Activated CD8-positive, alpha-beta memory T cell treated with anti-CD3 and anti-CD28 coated beads for 36 hours (primary cell): ENCODE measurements at regions not wholly inside any gene's neighbourhood (a gene's known extent, or its start where the extent isn't known, plus 50 kb on each side); places are given as distances from the start of the nearest gene placed in this dataset.

Source experiments
- CTCF ChIA-PET: fragments of 350-600 bp; sonication (Branson Sonifier 250); formaldehyde crosslinking; loops from one replicate; lab custom pipeline; 2021; ENCODE audit warnings: antibody characterized with exemption; lab: Charles Lee
- POLR2A ChIA-PET: fragments of 350-600 bp; sonication (Branson Sonifier 250); formaldehyde crosslinking; loops from one replicate; lab custom pipeline; 2021; ENCODE audit warnings: antibody characterized with exemption; lab: Charles Lee

DNA sequence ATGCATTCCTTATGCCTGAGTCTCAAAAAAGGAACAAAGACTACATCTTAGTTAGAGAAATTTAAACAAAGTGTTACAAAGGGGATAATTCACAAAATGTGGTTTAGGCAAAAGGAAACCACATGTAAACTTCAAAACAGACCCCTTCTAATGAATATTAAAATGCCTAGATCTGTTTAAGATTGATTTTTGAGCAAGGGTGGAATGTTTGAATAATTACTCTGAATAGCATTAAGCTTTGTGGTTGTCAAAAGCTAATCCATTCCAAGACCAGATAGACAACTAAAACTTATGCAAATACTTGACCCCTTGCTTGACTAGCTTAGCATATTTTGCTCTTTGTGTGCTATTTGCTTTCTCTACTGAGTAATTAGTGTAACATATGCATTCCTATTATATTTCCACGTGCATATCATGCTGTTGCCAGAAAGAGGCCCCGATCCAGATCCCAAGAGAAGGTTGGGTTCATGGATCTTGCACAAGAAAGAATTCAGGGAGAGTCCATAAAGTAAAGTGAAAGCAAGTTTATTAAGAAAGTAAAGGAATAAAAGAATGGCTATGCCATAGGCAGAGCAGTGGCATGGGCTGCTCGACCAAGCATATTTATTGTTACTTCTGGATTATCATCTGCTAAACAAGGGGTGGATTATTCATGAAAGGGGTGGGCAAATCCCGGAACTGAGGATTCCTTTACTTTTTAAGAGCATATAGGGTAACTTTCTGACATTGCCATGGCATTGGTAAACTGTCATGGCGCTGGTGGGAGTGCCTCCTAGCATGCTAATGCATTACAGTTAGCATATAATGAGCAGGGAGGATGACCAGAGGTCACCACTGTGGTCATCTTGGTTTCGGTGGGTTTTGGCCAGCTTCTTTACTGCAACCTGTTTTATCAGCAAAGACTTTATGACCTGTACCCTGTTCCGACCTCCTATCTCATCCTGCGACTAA, 1193.4 kb upstream of the EYS start:
- CTCF ChIA-PET, result no interaction called here
- POLR2A ChIA-PET, result no interaction called here

DNA sequence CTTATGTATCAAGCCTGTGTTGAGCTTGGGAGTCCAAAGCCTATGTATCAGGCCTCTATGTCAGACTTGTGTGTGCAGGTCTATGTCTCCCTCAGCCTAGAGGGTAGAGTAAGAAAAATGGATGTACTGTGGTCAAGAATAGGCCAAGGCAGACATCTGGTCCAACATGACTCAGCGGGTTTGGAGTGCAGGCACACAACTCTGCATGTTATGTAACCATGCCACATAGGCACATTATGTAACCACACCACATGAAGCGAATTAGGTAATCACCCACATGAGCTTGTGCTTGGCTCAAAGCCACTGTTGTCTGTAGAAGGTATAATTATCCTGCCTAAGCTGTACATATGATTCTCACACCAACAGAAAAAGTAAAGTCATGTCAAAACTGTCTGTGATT, 1190.5 kb upstream of the EYS start:
- CTCF ChIA-PET, result no interaction called here
- POLR2A ChIA-PET, result no interaction called here

DNA sequence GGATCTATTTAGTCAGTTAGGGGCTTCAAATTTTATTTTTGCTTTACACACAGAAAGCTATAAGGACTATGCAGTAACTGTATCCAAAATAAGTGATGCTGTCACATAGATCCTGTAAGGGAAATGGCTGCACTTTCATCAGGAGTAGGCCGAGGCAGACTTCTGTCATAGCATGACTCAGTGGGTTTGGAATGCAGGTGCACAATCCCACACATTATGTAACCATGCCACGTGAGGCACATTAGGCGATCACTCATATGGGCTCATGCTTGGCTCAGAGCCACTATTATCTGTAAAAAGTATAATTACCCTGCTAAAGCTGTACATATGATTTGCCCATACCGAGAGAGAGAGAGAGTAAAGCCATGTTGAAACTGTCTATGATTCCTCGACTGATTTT, 1189.4 kb upstream of the EYS start:
- CTCF ChIA-PET, result no interaction called here
- POLR2A ChIA-PET, result no interaction called here

DNA sequence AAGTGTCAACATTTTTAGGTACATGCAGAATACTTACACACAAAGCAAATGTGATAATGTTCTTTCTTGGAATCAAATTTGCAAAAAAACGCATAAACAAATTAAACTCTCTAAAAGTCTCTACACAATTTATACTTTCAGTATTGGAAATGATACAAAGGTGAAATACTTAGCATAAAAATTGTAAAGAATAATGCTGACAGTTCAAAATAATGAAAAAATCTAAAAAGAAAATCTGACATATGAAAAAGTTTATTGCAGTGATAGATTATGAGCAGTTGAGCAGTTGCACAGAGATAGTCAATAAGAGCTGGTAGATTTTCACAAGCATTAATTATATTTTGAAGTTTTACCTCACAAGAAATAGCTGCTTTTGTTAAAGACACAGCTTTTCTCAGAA, 1176.4 kb upstream of the EYS start:
- ChIA-PET POLR2A (no interaction called here), CTCF (no interaction called here)

DNA sequence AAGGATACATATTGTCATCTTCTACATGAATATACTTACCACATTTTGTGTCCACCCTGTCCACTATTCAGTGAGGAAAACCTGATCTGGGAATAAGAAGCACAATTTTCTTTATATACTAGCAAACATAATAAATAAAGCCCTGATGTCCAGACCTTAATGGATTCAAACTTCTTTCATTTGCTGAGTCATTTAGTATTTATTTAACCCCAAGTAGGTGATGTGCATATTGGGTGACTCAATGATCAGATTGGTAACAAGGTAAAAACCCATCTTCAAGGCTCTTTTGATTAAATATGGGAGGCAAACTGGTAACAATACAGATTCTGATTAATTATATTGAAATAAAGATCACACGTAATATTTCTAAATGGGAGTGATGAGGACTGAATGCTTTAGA, 1159.8 kb upstream of the EYS start:
- ChIA-PET POLR2A (no interaction called here), CTCF (no interaction called here)

DNA sequence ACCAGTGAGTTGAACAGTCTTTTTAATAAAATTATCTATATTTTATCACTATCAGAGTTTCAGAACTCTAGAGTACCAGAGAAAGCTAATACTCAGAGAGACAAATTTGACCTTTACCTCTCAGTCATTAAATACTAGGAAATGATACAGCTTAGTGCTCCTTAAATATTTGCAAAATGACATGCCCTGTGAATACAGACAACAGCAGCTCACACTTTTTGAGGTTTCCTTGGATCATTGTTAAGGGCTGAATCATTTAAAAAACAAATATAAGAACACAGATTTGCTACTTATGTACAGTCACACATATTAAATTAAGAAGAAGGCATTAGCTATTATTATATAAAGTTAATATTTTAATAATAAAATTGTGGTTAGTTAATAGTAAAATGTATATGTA, 1158.7 kb upstream of the EYS start:
- ChIA-PET POLR2A (no interaction called here), CTCF (no interaction called here)

DNA sequence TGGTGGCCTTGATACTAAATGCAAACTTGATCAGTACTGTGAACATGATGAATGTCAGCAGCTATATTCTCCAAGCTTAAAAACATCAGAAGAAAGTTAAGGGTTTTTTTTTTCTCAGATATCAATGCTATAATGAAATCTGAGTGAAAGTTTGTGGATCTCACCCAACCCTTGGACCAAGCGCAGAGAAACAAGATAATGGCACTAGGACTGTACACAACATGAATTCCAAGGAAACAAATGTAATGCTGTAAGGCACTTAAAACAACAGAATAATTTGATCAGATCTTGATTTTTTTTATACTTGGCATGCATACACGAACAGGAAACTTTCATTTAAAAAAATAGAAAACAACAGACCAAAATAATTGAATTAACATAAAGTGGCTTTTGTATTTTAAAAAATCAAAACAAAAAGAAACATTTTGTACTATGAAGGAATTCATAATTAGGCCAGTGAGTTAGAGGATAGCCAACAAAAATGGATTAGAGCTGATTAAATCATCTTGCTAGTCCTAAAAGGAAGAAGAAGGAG, 1154.0 kb upstream of the EYS start:
- POLR2A ChIA-PET, result no interaction called here
- CTCF ChIA-PET, result no interaction called here

DNA sequence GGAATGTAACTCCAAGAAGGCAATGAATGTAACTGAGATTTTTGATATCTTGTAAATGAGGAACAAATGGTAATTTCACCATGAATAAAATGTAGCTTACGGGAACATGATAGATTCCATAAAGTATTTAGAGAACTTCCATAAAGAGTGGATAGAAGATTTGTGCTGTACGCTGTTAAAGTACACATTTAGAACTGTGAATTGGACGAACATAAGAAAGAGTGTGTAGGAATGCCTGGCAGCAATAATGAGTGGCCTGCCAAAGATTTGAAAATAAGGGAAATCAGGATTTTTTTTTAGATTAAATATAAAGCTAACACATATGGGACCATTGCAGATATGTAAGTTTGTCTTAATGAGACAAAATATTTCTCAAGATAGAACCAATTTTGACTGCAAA, 1153.3 kb upstream of the EYS start:
- ChIA-PET CTCF (no interaction called here), POLR2A (no interaction called here)

DNA sequence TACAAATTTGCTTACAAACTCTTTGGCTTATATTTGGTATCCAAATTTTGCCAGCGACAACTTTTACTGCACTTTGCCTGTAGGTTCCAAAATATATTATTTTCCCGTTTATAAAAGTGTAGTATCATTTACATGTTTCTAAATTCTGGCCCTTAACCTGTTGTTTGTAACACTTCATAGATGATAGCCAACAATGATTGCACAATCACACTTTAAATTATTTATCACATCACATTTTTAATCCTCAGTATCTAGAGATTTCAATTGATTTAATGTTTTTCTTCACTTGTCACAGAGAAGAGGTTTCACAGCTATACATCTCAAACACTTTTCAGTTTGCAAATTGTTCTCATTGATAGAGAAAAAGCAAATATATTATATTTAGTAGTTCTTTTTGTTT, 1151.2 kb upstream of the EYS start:
- CTCF ChIA-PET, result no interaction called here
- POLR2A ChIA-PET, result no interaction called here

DNA sequence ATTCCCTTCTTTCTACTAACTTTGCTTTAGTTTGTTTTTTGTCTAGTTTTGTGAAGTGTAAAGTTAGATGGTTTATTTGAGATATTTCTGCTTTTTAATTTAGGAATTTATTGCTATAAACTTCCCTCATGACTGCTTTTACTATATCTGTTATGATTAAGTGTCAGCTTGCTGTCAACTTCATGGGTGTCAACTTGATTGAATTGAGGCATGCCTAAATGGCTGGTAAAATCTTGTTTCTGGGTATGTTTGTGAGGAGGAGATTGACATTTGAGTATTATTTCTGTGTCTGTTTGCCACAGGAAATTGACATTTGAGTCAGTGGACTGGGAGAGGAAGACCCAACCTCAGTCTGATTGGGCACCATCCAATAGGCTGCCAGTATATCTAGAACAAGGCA, 1147.0 kb upstream of the EYS start:
- CTCF ChIA-PET, result no interaction called here

DNA sequence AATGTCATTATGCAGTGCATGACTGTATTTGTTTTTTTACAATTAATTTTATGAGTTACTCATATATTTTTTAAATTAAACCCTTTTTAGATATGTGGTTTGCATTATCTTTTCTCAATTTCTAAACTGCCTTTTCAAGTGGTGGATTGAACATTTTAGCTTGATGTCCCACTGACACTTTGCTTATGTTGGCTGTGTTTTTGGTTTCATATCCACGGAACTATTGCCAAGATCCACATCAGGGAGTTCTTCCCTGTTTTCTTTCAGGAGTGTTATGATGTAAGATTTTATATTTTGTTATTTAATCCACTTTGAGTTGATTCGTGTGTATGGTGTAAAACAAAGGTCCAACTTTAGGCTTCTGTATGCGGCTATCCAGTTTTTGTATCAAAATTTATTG, 1144.9 kb upstream of the EYS start:
- POLR2A ChIA-PET, result no interaction called here
- CTCF ChIA-PET, result no interaction called here

More for the DNA sequence above, 1147.0 kb upstream of the EYS start:
- POLR2A ChIA-PET, result no interaction called here

DNA sequence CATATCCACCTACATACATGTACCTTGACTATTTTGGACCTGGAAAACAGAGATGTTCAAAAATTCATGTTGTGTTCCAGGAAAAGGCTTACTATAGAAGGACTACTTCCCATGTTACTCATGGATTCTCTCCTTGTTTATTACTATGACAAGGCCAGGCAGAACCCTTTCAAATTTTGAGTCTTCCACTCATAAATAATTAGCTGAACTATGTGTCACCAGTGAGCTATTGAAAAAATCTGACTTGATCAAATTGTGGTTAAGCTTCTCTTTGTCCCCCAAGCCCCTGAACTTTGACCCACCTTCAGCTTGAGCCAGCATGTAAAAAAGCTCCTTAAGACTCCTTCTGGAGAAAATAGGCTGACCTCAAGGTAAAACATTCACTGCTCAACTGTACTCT, 1142.8 kb upstream of the EYS start:
- ChIA-PET CTCF (no interaction called here), POLR2A (no interaction called here)

DNA sequence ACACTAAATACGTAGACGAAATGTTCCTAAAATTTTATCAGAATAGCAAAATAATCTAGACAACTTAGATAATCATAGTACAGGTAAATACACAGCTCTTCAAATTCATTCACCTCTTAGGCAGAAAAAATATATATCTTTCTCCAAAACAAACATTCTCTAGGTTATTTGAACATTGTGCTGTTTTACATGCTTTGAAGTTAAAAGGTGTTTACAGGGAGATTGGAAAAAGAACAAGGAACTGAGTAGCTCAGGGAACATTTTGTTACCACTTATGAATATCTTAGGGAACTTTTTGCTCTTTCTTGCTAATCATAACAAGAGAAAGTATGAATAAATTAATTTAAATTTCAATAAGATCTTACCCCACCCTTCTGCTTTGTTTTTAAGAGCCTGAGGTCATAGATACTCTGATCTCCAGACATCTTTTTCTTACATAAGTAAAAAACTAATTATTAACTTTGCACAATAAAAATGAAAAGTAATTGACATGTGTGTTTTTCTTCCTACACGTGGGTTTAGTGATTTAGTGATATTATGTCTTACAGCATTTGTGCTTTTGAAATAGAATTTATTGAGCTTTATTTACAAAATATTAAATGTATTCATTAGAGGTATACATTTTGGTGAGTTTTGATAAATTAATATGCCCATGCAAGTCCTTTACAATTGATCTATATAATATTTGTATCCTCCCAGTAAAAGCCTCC, 1141.4 kb upstream of the EYS start:
- ChIA-PET CTCF (no interaction called here), POLR2A (no interaction called here)

DNA sequence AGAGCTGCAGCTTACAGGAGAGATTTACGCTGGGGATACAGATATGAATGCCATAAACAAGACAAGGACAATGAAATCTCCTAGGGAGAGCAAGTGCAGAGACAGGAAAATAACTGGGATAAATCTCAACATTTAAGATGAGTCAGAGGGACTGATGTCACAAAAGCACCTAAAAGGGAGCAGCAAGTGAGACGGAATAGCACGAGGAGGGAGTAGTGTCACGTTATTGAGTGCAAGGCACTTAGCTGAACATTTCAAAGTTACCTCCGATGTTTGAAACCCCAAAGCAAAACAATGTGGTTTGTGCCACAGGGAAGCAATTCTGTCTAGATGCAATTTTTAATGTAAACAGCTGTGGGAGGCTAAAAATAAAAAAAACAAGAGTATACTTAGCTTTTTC, 1131.7 kb upstream of the EYS start:
- ChIA-PET POLR2A (no interaction called here), CTCF (no interaction called here)

DNA sequence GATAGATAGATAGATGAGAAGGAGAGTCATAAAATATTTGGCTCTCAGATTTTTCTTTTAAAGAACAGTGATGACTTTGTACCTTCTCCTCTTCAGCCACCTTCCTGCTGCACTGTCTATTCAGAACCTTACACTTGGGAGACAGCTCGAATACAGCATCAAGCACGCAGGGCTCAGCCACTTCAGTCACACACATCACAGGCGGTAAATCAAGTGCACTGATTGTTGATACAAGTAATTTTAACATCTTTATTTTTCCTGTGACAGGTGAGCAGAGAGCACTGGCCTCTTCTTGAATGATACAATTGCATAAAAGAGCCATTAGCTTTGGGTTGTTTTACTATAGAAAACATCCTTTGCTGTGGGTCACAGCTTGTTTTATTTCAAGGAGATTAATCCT, 1118.5 kb upstream of the EYS start:
- ChIA-PET CTCF (no interaction called here), POLR2A (no interaction called here)

DNA sequence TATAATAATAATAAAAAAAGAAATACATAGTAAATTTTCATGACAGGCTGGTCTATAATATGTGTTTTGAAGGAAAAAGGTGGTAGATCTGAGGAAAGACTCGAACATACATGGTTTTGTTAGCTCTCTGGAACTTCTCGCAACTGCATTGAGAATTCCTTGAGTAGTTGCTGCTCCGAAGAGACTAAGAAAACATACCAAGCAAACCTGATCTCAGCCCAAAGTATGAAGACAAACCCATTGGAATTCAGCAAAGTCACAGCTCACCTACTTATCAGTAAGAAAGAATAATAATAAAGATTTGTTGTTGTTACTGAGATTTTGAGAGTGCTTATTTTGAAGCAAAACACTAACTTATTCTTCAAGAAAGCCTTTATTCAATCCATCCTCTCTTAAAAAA, 1107.1 kb upstream of the EYS start:
- ChIA-PET POLR2A (no interaction called here), CTCF (no interaction called here)

DNA sequence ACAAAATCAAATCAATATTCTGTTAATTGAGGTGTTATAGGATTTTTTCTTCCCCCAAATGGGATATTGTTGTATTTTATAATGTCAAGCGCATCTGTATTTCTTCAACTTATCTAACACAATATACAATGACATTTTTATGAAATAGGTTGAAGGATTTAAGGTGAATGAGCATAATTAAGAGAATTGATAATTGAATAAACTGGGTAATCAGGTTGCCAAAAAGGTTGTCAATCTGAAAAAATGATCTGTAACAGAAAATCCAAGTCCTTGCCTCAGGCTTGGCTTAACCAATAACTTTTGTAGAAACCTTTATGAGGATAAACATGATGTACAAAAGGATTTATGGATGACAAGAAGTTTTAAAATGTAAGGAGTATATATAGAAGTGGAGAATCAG, 1101.7 kb upstream of the EYS start:
- ChIA-PET CTCF (no interaction called here), POLR2A (no interaction called here)

DNA sequence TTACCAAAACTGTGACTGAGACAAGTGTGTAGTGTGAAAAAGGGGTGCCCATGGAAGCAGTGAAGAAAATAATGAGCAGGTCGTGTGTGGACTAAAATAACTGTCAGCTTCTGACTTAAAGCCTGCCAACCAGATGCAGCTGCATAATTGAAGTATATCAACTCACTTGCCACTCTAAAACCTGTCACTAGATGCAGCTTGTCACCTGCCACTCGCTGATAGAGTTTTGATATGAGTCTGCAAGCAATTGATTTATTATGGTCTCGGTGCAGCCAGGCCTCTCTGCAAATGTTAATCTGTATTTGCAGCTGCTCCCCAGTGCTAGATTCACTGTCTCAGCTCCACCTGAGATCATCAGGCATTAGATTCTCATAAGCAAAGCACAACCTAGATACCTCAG, 1090.0 kb upstream of the EYS start:
- POLR2A ChIA-PET, result no interaction called here
- CTCF ChIA-PET, result no interaction called here

DNA sequence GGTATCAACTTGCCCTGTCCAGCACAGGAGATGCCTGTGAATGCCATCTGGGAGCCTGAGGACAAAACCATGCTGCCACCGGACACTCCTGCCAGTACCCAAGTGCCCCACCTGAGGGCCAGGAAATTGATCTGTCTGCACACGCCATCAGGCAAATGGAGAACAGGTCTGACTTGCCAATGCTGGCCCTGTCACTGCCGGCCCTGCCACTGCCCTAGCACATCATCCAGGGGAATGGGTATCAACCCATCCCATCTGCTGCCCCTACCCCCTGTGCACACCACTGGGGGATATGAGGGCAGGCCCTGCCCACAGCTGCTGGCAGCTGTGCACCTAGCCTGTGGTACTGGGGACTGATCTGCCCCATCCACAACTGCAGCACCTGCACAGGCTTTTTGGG, 1081.6 kb upstream of the EYS start:
- ChIA-PET CTCF (no interaction called here), POLR2A (no interaction called here)

DNA sequence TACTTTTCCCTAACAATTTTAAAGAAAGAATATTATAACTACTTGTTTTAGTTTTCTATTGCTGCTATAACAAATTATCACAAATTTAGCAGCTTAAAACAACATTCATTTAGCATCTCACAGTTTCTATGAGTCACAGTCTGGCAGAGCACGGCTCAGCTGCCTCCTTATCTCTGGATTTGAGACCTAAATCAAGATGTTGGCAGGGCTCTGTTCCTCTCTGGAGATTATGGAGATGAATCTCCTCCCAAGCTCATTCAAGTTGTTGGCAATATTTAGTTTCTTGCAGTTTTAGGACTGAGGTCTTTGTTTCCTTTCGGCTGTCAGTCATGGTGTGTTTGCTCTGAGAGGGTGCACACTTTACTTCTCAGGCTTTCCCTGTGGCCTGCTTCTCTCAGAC, 1065.8 kb upstream of the EYS start:
- CTCF ChIA-PET, result interaction anchor here (0.7 kb wide), 1 partner anchor 45 kb away, joined by 4 read pairs; no protein-coding TSS in a partner anchor
- POLR2A ChIA-PET, result no interaction called here

DNA sequence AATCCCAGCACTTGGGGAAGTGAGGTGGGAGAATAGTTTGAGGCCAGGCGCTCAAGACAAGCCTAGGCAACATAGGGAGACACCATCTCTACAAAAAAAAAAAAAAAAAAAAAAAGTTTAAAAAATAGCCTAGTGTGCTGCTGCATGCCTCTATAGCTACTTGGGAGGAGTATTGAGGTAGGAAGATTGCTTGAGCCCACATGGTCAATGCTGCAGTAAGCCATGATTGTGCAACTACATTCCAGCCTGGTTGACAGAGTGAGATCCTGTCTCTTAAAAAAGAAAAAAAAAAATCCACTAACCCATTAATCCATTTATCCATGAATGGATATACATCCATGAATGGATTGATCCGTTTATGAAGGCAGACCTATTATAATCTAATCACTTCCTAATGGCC, 1064.6 kb upstream of the EYS start:
- CTCF ChIA-PET, result no interaction called here

More for the DNA sequence above, 1064.6 kb upstream of the EYS start:
- POLR2A ChIA-PET, result no interaction called here
